Caco-2 (cell line): ENCODE measurements at regions not wholly inside any gene's neighbourhood (a gene's known extent, or its start where the extent isn't known, plus 50 kb on each side); places are given as distances from the start of the nearest gene placed in this dataset.

Experiments used
- BruUV-seq: library from RNA; stranded (reverse); fragments of 400-500 nt; replicated peaks from 2 replicates; lab custom pipeline; 2021; lab: Mats Ljungman, UMichigan
- CTCF ChIA-PET: fragments of 300-600 bp; sonication (Branson Sonifier 250); formaldehyde crosslinking; loops from one replicate; lab custom pipeline; 2022; ENCODE audit warnings: antibody characterized with exemption; lab: Charles Lee
- POLR2A ChIA-PET: fragments of 300-600 bp; sonication (Branson Sonifier 250); formaldehyde crosslinking; loops from one replicate; lab custom pipeline; 2022; ENCODE audit warnings: antibody characterized with exemption; lab: Charles Lee
- DNase-seq, 2 experiments: peaks; one replicate each; pipeline versions ENCODE4 v3.0.0 to v3.0.0-alpha.2; 2020 to 2022
- H3K27me3 ChIP-seq: replicated peaks from 2 replicates; pipeline ENCODE4 v1.6.0; 2011; ENCODE audit warnings: low read length; ENCODE audit not compliant: control insufficient read depth, insufficient read depth
- H3K36me3 ChIP-seq: 2 replicates; pipeline ENCODE4 v1.5.1; 2011; ENCODE audit warnings: low read length; ENCODE audit not compliant: control insufficient read depth, insufficient read depth
- H3K4me1 ChIP-seq: fragments of 250-450 bp; sonication (Bioruptor Pico); 2 replicates; pipeline ENCODE4 v1.5.1; 2020; ENCODE audit warnings: mild to moderate bottlenecking
- H3K4me3 ChIP-seq: 2 replicates; pipeline ENCODE4 v1.5.1; 2011; ENCODE audit warnings: low read depth, mild to moderate bottlenecking, control low read depth, low read length
- H3K9me3 ChIP-seq: fragments of 250-450 bp; sonication (Bioruptor Pico); 2 replicates; pipeline ENCODE4 v1.5.1; 2020; ENCODE audit warnings: mild to moderate bottlenecking, moderate library complexity
- H3K27ac Mint-ChIP-seq: one replicate; pipeline ENCODE4 v1.8.0; 2022; ENCODE audit warnings: mixed read lengths; ENCODE audit not compliant: unreplicated experiment
- H3K27me3 Mint-ChIP-seq: one replicate; pipeline ENCODE4 v1.8.0; 2022; ENCODE audit warnings: mixed read lengths; ENCODE audit not compliant: insufficient read depth, unreplicated experiment
- H3K36me3 Mint-ChIP-seq: one replicate; pipeline ENCODE4 v1.8.0; 2022; ENCODE audit warnings: mild to moderate bottlenecking, mixed read lengths; ENCODE audit not compliant: insufficient read depth, unreplicated experiment
- H3K4me1 Mint-ChIP-seq: one replicate; pipeline ENCODE4 v1.8.0; 2022; ENCODE audit warnings: low read depth, mixed read lengths; ENCODE audit not compliant: unreplicated experiment
- H3K4me3 Mint-ChIP-seq: one replicate; pipeline ENCODE4 v1.8.0; 2022; ENCODE audit warnings: mild to moderate bottlenecking, moderate library complexity, mixed read lengths; ENCODE audit not compliant: unreplicated experiment
- H3K9me3 Mint-ChIP-seq: one replicate; pipeline ENCODE4 v1.8.0; 2022; ENCODE audit warnings: mixed read lengths; ENCODE audit not compliant: unreplicated experiment
- intact Hi-C: fragments of 100-400 bp; cut with micrococcal nuclease; formaldehyde crosslinking; loops from one replicate; pipeline ENCODE4 v1.10.0; 2022; ENCODE audit not compliant: unreplicated experiment
- TF ChIP-seq, protein P1 (sequence below), 2 experiments: fragments of 200-600 bp in 1 of 2; IDR thresholded peaks; 1 replicate in 1 of 2; 2 replicates in 1 of 2; pipeline versions ENCODE4 v1.5.1 to v1.8.0; 2011 to 2022; ENCODE audit warnings: antibody characterized with exemption in 1 of 2, control low read depth in 1 of 2, inconsistent platforms in 1 of 2, low read depth in 1 of 2, low read length in 1 of 2, mild to moderate bottlenecking in 1 of 2, moderate library complexity in 1 of 2; ENCODE audit not compliant: insufficient read depth in 1 of 2, severe bottlenecking in 1 of 2, unreplicated experiment in 1 of 2

DNA sequence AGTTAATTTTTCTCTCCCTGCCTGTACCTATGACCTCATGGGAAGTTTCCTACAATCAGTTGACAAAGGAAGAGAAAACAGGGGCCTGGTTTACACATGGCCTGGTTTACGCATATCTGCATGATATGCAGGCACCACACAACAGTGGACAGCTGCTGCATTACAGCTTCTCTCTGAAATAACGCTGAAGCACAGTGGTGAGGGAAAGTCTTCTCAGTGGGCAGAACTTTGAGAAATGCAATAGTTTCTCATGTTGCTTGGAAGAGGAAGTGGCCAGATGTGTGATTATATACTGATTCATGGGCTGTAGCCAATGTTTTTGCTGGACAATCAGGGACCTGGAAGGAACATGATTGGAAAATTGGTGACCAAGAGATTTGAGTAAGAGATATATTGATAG, 324.1 kb upstream of the GOT2 start:
- Histone ChIP-seq H3K9me3 (no peaks in the 10 kb centered on the region), H3K4me3 (no peak overlapping the region), H3K27me3 (no peaks in the 10 kb centered on the region), H3K36me3 (no peaks in the 10 kb centered on the region), H3K4me1 (no peaks in the 10 kb centered on the region)
- Mint-ChIP-seq H3K27ac (no peak overlapping the region), H3K4me3 (no peak overlapping the region), H3K9me3 (no peaks in the 10 kb centered on the region), H3K36me3 (no peaks in the 10 kb centered on the region), H3K27me3 (peaks cover 10% of the 10 kb centered on the region), H3K4me1 (no peaks in the 10 kb centered on the region)
- TF ChIP-seq, protein P1, sequence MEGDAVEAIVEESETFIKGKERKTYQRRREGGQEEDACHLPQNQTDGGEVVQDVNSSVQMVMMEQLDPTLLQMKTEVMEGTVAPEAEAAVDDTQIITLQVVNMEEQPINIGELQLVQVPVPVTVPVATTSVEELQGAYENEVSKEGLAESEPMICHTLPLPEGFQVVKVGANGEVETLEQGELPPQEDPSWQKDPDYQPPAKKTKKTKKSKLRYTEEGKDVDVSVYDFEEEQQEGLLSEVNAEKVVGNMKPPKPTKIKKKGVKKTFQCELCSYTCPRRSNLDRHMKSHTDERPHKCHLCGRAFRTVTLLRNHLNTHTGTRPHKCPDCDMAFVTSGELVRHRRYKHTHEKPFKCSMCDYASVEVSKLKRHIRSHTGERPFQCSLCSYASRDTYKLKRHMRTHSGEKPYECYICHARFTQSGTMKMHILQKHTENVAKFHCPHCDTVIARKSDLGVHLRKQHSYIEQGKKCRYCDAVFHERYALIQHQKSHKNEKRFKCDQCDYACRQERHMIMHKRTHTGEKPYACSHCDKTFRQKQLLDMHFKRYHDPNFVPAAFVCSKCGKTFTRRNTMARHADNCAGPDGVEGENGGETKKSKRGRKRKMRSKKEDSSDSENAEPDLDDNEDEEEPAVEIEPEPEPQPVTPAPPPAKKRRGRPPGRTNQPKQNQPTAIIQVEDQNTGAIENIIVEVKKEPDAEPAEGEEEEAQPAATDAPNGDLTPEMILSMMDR (IDR thresholded peaks at IDR 0.05; ENCODE audit: insufficient read depth in 1 of 2, low read depth in 1 of 2, low read length in 1 of 2, severe bottlenecking in 1 of 2, unreplicated experiment in 1 of 2): no peak
- ChIA-PET POLR2A (no interaction called here), CTCF (no interaction called here)
- BruUV-seq: no TSS peak
- intact Hi-C loops: no loop called here
- no peak for DNase-seq

DNA sequence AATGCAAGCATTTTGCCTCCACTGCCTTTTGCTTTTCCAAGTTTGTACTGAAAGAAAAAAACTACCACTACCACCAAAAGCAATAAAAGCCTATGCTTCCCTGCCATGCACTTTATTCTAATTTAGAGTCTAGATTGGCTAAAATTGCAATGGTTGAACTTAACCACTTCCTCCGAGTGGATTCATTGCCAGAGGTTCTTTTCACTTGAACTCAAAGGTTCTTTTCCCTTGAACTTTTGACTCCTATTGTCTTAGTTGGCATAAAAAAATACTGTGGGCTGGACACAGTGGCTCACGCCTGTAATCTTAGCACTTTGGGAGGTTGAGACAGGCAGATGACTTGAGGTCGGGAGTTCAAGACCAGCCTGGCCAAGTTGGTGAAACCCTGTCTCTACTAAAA, 319.8 kb upstream of the GOT2 start:
- BruUV-seq: no TSS peak
- Mint-ChIP-seq H3K36me3 (no peaks in the 10 kb centered on the region), H3K27ac (no peak overlapping the region), H3K4me1 (no peaks in the 10 kb centered on the region), H3K27me3 (peaks cover 6% of the 10 kb centered on the region), H3K4me3 (no peak overlapping the region), H3K9me3 (no peaks in the 10 kb centered on the region)
- no peaks in the 10 kb centered on the region for H3K4me1 ChIP-seq
- H3K27me3 ChIP-seq: no peaks in the 10 kb centered on the region
- ChIA-PET CTCF (no interaction called here), POLR2A (no interaction called here)
- intact Hi-C loops: no loop called here
- H3K9me3 ChIP-seq: no peaks in the 10 kb centered on the region
- no peaks in the 10 kb centered on the region for H3K36me3 ChIP-seq
- H3K4me3 ChIP-seq: no peak overlapping the region
- TF ChIP-seq, protein P1 (IDR thresholded peaks at IDR 0.05; ENCODE audit: insufficient read depth in 1 of 2, low read depth in 1 of 2, low read length in 1 of 2, severe bottlenecking in 1 of 2, unreplicated experiment in 1 of 2): no peak
- no peak for DNase-seq

DNA sequence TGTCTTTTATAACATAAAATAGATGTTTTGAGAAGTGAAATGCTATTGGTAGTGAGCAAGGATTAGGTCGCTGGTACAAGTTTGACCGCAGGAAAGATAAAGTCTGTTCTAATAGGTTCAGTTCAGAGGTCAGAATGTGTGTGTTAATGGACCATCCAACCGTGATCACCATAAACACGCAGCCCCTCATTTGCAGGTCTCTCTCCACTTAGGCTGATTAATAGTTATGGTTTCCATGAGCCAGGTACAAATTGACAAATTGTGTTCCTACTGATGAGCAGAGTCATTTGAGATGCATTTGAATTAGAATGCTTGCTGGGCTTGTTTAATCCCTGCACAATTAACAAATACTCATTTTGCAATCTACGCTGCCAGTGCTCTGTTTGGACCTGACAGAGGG, 318.1 kb upstream of the GOT2 start:
- no TSS peak for BruUV-seq
- no peak overlapping the region for H3K4me3 ChIP-seq
- no peaks in the 10 kb centered on the region for H3K4me1 ChIP-seq
- Mint-ChIP-seq H3K27ac (no peak overlapping the region), H3K36me3 (no peaks in the 10 kb centered on the region), H3K9me3 (no peaks in the 10 kb centered on the region), H3K27me3 (peaks cover 3% of the 10 kb centered on the region), H3K4me1 (no peaks in the 10 kb centered on the region), H3K4me3 (no peak overlapping the region)
- no peaks in the 10 kb centered on the region; the same call in 1 of the 2 replicates for H3K27me3 ChIP-seq
- H3K36me3 ChIP-seq: no peaks in the 10 kb centered on the region
- CTCF ChIA-PET: no interaction called here
- intact Hi-C loops: no loop called here
- H3K9me3 ChIP-seq: no peaks in the 10 kb centered on the region
- TF ChIP-seq, protein P1 (IDR thresholded peaks at IDR 0.05; ENCODE audit: insufficient read depth in 1 of 2, low read depth in 1 of 2, low read length in 1 of 2, severe bottlenecking in 1 of 2, unreplicated experiment in 1 of 2): no peak
- DNase-seq: no peak
- POLR2A ChIA-PET: no interaction called here
